Right hindlimb (tissue), 1 donor: ENCODE measurements at regions not wholly inside any gene's neighbourhood (a gene's known extent, or its start where the extent isn't known, plus 50 kb on each side); places are given as distances from the start of the nearest gene placed in this dataset.
A peak's percentile ranks its signal among the peaks of the same experiment; 100 is the strongest.

Experiments used
- DNase-seq: peaks from one replicate; pipeline ENCODE4 v3.0.0-alpha.2; 2018

GRCh38 chr18:24797981-24798380, 337.5 kb downstream of the HRH4 start:
- no peak for DNase-seq

DNA sequence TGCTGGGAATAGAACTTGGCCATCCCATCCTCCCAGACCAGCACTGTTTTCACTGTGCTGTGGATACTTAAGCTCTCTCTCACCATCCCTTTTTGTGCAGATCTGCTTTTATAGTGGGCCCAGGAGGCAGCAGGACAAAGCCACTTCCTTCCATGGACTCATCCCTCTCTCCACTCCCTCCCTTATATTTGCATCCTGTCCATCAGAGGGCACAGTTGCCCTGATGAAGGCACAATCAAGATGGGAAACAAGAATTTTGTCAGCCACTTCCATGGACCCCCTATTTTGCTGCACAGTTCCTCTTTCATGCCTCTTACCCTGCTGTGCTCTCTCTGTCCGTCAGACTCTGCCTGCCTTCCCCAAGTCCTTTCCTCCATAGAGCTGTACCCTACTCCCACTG, 338.7 kb downstream of the HRH4 start:
- no peak for DNase-seq

DNA sequence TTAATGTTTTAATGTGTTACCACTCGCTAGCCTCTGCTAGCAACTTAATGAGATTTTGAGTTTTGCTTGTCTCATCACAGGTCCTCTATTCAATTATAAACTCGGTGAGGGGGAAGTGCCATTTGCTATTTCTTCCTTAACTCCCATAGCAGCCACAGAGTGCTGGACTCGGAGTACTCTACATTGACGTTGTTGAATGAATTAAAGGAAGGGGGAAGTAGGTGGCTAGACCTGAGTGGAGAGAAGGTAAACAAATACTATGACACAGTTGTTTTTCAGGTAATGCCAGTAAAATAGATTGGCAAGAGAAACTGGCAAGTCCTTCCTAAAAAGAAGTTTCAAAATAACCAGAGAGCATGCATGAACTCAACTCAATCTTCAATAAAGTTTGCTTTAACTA, 339.3 kb downstream of the HRH4 start:
- no peak for DNase-seq

DNA sequence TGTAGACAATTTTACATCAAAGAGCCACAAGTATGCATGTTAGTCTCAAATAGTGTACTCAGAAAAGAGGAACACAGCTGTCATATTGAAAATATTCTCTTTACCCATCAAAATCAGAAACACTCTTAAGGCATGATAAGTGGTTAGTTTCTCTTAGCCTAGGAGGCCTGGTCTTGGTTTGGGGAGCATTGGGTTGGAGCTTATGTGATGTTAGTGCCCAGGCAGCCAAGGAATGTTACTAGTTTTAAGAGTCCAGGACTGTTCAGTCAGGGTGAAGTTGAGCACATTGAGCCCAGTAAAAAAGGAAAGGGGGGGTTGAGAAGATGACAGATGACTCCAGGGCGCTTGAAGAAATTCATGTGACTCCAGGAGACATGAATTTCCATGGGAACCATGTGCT, 340.6 kb downstream of the HRH4 start:
- no peak for DNase-seq

- no peak for DNase-seq
These were observed 342.0 kb downstream of the HRH4 start for GRCh38 chr18:24802456-24802855.

DNA sequence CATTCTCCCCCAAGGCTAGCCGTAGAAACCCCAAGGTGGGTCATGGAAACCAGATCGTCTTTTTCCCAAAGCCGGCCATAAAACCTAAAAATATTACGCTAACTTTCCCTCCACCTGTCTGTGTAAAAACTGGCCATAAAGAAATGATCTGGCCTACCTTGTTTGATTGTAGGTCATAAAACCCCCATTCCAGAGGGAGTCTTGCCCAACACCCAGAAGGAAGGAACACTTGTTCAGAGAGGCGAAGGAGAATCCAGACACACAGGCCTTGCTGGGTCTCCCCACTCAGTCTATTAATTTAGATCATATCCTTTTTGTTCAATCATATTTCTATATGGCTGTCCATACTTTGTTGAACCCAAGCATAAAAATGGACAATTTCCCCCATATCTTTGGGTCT, 344.7 kb downstream of the HRH4 start:
- DNase-seq: no peak

- DNase-seq: no peak
These were observed 348.9 kb downstream of the HRH4 start for GRCh38 chr18:24809173-24809950.

DNA sequence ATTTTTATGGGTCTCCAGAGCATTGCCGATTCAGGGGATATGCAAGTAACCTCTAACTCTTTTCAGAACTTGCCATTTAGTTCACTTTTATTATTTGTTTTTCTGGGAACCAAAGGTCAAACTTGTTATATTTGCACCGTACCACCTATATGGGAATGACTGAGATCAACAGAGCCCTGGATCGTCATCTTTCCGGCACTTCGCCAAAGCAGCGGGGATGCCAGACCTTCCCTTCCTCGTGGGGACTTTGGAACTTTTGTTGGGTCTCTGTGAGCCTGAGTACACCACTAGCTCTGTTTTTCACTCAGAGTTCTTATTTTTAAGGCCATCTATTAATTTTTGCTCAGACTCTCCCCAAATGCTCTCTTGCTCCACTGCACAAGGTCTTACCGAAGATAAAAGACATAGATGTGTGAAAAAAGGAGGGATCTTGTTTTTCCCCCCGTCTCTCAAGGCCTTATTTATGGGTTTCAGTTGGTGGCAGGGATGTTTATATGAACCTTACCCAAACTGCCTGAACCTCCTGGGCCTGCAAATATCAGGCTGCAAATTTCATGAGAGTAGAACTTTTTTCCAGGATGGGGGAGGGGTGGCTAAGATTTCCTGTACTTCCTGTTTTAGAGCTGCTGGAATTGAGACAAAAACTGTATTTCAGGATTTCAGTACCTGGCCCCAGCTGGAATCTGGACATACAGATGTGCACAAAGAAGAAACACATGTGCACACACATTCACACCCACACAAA, 350.3 kb downstream of the HRH4 start:
- DNase-seq: no peak

DNA sequence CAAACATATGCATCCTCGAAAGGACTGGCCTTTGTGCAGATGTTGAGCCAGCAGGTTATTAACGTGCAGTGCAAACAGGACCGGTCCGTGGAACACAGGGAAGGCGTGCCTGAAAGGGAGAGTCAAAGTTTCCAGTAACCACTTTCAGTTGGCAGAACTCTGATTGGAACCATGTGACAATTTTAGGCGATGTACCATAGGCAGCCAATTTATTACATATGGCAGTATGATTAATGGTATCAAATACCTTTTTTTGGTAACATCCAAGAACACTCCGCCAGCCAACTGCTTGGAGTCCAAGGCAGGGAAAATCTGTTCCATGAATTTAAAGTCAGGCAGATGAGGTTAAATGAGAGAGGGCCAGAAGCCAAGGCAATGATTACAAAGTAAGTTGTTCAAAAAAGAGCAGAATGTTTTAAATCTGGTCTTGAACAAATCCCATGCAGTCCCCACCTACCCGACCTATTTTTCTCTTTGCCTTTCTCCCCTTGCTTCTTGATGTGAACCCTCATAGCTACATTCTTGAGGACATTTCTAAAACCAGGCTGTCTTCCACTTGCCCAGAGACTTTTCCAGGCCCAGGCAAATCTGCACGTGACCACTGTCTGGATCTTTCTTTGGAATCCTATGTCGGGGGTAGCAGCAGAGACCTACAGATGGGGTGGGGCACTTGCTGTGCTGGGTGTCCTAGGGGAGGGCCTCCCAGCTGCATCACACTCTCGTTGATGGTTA, 351.7 kb downstream of the HRH4 start:
- peak; percentile 80 for DNase-seq

- DNase-seq: no peak
These were observed 354.1 kb downstream of the HRH4 start for GRCh38 chr18:24814521-24814920.

DNA sequence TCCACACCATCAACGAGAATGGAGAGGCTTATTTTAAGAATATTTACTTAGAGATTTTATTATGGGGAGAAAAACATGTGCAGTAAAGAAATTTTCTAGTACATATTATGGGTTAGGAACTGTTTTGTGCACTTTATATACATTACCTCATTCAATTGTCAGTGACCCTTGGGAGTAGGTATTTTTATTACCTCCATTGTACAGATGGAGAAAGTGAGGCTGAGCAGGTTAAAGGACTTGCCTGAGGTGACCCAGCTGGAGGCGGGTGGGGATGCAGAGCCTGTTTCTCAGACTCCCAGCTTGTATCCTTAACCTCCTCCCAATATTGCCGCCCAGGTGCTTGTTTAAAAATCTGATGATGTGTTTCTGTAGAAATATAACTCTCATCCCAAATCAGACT, 356.7 kb downstream of the HRH4 start:
- no peak for DNase-seq

- DNase-seq: no peak
These were observed 357.3 kb downstream of the HRH4 start for GRCh38 chr18:24817587-24818371.

GRCh38 chr18:24818441-24818840, 358.0 kb downstream of the HRH4 start:
- no peak for DNase-seq

DNA sequence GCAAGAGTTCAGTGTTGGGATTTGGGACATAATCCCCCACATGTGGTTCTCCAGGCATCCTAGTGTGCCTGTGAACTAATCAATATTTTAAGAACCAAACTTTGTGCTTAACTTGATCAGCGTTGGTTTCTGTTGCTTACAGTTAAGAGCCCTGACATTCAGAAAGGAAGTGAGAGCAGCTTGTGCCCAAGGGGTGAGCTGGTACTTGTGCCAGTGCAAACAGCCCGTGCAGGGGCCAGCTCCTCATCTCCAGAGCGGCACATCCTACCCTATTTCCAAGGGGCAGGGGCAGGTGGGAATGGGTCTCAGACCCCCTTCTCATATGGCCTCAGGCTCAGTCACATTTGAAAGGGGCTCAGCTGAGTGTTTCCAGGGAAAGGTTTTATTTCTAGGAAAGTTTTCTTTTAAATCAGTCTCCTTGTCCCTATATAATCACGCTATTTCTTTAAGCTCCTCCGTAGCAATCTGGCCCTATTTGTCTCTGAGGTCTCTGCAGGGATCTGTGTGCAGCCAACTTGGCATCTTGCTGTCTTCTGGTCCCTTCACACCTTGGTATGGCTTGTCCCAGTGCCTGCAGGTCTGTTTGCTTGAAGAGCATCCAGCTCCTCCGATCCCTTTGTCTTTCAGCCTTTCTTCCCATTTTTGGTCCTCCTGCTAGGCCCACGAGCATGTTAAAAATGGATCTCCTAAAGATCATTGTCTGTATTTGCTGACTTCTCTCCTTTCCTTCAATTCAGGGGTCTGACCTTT, 358.9 kb downstream of the HRH4 start:
- no peak for DNase-seq

GRCh38 chr18:24825397-24825796, 365.0 kb downstream of the HRH4 start:
- DNase-seq: no peak

DNA sequence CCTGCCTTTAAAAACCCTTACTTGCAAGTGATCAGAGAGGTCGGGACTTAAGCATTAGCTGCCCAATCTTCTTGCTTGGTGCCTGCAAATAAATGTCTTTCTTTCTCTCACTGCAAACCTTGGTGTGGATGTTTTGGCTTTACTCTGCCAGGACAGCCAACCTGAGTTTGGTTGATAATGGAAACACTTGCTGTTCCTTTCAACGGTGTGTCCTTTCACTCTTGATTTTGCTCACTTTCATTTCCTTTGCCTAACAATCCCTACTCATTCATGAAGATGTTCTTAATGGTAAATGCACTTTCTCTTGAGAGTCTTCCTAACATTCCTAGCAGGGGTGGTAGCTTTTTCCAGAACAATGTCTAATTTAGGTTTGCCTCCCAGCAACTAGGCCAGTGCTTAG, 366.2 kb downstream of the HRH4 start:
- no peak for DNase-seq

- DNase-seq: no peak
These were observed 367.1 kb downstream of the HRH4 start for GRCh38 chr18:24827501-24827900.

DNA sequence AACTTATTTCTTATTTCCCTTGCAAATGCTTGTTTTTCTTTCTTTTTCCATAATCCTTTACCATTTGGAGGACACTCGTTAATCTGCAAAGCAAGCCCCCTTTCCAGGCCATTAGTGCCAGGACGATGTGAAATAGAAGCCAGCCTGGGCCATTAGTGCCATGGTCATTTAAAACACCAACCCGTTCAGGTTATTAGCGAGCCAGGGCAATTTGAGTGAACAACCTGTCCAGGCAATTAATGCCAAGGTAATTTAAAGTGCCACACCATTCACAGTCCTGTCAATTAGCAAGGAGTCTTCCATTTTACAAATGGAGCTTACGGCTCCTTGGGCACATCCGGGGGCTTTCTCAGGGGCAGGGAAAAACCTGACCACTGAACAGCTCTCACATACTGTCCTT, 370.6 kb downstream of the HRH4 start:
- DNase-seq: no peak

DNA sequence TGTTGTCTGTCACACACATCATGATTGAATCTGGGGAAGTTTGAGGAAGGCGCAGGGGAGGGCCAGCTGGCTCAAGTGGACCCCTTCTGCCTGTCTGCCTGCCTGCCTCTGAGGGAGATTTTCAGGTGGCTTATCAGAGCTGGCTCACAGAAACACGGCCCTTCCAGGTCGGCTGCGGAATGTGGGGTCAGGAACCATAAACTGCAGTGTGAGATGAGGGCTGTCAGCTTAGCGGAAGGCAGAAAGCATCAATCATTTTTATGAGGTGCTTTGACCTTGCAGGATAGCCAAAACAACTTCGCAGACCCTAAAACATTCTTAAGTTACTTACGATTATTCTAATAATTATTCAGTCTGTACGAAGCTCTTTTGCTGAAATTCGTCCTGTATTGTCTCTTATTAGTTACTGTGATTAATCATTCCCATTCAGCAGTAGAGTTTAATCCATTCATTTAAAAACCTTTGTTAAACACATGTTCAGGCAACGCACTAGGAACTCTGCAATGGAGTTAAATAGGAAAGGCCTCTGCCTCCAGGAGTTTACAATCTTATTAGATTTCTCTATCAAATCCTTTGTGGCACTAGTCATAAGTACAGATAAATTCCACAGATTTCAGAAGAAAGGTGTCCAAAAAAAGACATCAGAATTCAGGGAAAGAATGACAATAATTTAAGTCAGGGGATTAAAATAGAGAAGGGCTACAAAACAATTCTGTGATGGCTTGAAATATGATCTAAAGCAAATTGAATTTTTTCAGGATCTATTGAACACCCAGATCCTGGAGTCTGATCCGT, 371.6 kb downstream of the HRH4 start:
- no peak for DNase-seq

GRCh38 chr18:24835751-24836150, 375.3 kb downstream of the HRH4 start:
- no peak for DNase-seq

DNA sequence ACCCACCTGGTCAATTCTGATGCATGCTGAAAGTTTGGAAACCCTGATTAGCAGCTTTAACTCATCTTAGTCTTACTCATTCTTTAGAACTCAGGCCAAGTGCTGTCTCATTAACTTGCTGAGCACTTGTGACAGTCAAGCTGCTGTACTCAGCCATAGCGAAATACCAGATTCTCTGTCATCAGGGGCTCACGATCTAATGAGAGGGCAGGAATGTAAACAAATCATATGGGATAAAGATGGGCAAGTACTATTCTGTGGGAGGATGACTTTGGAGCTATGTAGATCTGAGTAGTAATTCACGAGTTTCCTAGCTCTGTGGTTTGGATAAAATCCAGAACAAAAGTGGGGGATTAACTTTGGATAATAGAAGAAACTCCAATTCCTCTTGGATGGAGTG, 376.6 kb downstream of the HRH4 start:
- DNase-seq: no peak
